ENCODE measurements at regions not wholly inside any gene's neighbourhood (a gene's known extent, or its start where the extent isn't known, plus 50 kb on each side); places are given as distances from the start of the nearest gene placed in this dataset.

DNA sequence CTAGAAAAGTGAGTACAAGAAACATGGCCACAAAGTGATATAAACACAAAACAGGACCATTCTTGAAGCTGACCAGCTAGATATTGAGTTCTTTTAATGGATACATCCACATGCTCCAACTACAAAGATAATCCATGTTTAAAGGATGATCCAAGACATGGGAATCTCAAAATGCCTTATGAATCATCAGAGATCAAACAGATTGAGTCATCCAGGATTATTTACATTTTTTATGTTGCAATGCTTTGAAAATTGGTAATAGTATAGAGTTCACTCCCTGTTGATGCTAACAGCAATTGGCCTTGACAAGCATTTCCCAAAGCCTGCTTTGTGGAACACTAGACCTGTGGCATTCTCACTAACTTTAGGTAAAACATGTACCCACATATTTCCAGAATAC is 293.0 kb upstream of the TBX3 start:
- no peak for DNase-seq (ENCODE audit: low read depth)
- TF ChIP-seq, protein P1, sequence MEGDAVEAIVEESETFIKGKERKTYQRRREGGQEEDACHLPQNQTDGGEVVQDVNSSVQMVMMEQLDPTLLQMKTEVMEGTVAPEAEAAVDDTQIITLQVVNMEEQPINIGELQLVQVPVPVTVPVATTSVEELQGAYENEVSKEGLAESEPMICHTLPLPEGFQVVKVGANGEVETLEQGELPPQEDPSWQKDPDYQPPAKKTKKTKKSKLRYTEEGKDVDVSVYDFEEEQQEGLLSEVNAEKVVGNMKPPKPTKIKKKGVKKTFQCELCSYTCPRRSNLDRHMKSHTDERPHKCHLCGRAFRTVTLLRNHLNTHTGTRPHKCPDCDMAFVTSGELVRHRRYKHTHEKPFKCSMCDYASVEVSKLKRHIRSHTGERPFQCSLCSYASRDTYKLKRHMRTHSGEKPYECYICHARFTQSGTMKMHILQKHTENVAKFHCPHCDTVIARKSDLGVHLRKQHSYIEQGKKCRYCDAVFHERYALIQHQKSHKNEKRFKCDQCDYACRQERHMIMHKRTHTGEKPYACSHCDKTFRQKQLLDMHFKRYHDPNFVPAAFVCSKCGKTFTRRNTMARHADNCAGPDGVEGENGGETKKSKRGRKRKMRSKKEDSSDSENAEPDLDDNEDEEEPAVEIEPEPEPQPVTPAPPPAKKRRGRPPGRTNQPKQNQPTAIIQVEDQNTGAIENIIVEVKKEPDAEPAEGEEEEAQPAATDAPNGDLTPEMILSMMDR (IDR thresholded peaks at IDR 0.05; ENCODE audit: control insufficient read depth, extremely low read depth, insufficient read depth): no peak
- H3K4me3 ChIP-seq (ENCODE audit: low read depth, low read length): no peak overlapping the region

DNA sequence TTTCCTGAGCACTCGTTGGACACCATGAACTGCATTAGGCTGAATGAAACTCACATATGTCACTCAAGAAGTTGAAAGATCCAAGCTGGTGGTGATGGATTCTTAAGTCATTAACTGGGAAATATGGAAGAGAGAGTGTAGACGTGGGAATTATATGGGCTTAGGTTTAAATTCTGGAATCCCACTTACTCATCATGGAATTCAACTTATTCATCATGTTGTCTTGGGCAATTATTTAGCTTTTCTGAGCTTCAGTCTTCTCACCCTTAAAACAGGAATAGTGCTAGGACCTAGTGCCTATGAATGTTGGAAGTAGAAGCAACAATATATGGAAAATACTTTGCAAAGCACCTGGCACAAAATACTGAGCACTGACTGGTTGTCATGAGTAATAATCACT is 292.4 kb upstream of the TBX3 start:
- TF ChIP-seq, protein P1 (IDR thresholded peaks at IDR 0.05; ENCODE audit: control insufficient read depth, extremely low read depth, insufficient read depth): no peak
- DNase-seq (ENCODE audit: low read depth): no peak
- H3K4me3 ChIP-seq (ENCODE audit: low read depth, low read length): no peak overlapping the region

DNA sequence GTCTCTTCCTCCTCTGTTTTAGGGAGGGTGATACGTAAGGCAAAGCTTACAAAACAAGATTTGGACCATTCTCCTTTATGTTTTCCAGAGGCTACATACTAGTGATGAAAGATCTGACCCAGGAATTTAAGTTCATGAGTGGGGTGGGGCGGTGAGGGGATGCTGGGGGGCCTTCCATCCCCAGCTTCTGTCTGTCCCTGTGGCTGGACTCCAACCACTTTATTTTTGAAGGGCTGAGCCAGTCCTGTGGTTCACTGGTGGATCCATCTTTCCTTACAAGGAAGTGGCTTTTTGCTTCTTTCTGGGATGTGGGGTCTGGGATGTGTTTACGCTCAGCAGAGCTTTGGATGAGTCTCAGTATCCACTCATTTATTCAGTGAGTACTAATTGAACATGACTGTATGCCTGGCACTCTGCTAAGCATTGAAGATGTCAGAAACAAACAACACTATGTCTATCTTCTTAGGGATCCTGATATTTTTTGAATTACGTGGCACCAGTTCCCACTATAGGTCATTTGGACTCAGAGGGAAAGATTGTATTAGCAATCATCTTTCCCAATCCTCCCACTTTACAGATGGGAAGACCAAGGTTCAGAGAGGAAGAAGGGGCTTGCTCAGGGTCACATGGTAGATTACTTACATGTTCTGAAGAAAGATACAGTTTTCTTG is 291.8 kb upstream of the TBX3 start:
- no peak for DNase-seq (ENCODE audit: low read depth)
- TF ChIP-seq, protein P1 (IDR thresholded peaks at IDR 0.05; ENCODE audit: control insufficient read depth, extremely low read depth, insufficient read depth): no peak
- no peak overlapping the region for H3K4me3 ChIP-seq (ENCODE audit: low read depth, low read length)

- TF ChIP-seq, protein P1 (IDR thresholded peaks at IDR 0.05; ENCODE audit: control insufficient read depth, extremely low read depth, insufficient read depth): no peak
- no peak for DNase-seq (ENCODE audit: low read depth)
- no peak overlapping the region for H3K4me3 ChIP-seq (ENCODE audit: low read depth, low read length)
Observed at GRCh38 chr12:114974826-114975639, 291.1 kb upstream of the TBX3 start.

GRCh38 chr12:114974333-114974732 is 290.4 kb upstream of the TBX3 start:
- no peak overlapping the region for H3K4me3 ChIP-seq (ENCODE audit: low read depth, low read length)
- TF ChIP-seq, protein P1 (IDR thresholded peaks at IDR 0.05; ENCODE audit: control insufficient read depth, extremely low read depth, insufficient read depth): no peak
- DNase-seq (ENCODE audit: low read depth): no peak

DNA sequence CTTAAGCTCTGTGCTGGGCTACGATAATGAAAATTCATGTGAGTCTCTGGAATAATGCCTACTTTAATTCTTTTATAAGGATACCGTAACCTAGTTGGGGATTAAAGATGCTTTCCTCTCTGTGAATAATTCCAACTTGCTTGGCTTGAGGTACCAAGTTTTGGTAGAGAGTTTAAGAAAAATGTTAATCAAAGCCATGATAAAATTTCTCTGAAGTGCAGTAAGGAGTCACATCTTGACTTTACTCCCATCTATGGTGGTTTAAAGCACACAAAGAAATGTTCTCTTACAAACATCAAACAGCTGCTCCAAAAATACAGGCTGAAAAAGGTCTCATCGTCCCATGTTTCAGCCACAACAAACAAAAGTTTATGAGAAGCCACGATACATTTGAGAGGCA is 284.8 kb upstream of the TBX3 start:
- DNase-seq (ENCODE audit: low read depth): no peak
- TF ChIP-seq, protein P1 (IDR thresholded peaks at IDR 0.05; ENCODE audit: control insufficient read depth, extremely low read depth, insufficient read depth): no peak
- no peak overlapping the region for H3K4me3 ChIP-seq (ENCODE audit: low read depth, low read length)
